Endodermal cell (in vitro differentiated cells): ENCODE measurements at regions not wholly inside any gene's neighbourhood (a gene's known extent, or its start where the extent isn't known, plus 50 kb on each side); places are given as distances from the start of the nearest gene placed in this dataset.
A peak's percentile ranks its signal among the peaks of the same experiment; 100 is the strongest.

Experiments used
- DNase-seq: peaks from one replicate; pipeline ENCODE4 v3.0.0-alpha.2; 2017
- H3K27ac ChIP-seq: 2 replicates; pipeline ENCODE4 v1.5.1; 2013; ENCODE audit warnings: mild to moderate bottlenecking, low read depth, low read length, moderate library complexity
- H3K27me3 ChIP-seq: 2 replicates; pipeline ENCODE4 v1.6.1; 2013; ENCODE audit warnings: mild to moderate bottlenecking, low read length, moderate library complexity; ENCODE audit not compliant: insufficient read depth, control insufficient read depth, poor library complexity, severe bottlenecking
- H3K36me3 ChIP-seq: 2 replicates; pipeline ENCODE4 v1.7.0; 2013; ENCODE audit warnings: mild to moderate bottlenecking, low read length, moderate library complexity; ENCODE audit not compliant: control insufficient read depth, insufficient read depth
- H3K4me1 ChIP-seq: one replicate; pipeline ENCODE4 v1.7.0; 2013; ENCODE audit warnings: low read length; ENCODE audit not compliant: control insufficient read depth, insufficient read depth
- H3K4me3 ChIP-seq: 2 replicates; pipeline ENCODE4 v1.5.1; 2013; ENCODE audit warnings: mild to moderate bottlenecking, low read length, moderate library complexity
- H3K9ac ChIP-seq: 2 replicates; pipeline ENCODE4 v1.6.1; 2013; ENCODE audit warnings: mild to moderate bottlenecking, low read length, moderate library complexity; ENCODE audit not compliant: poor library complexity, severe bottlenecking; ENCODE audit errors: extremely low read depth
- H3K9me3 ChIP-seq: 2 replicates; pipeline ENCODE4 v1.6.1; 2013; ENCODE audit warnings: mild to moderate bottlenecking, low read length, moderate library complexity; ENCODE audit not compliant: control insufficient read depth
- H3K27ac Mint-ChIP-seq: 2 replicates; pipeline ENCODE4 v1.8.0; 2020; ENCODE audit warnings: mixed read lengths
- H3K27me3 Mint-ChIP-seq: 2 replicates; pipeline ENCODE4 v1.8.0; 2021; ENCODE audit warnings: mild to moderate bottlenecking, mixed read lengths; ENCODE audit not compliant: insufficient read depth
- H3K36me3 Mint-ChIP-seq: 2 replicates; pipeline ENCODE4 v1.8.0; 2020; ENCODE audit warnings: low read depth, mixed read lengths
- H3K4me1 Mint-ChIP-seq: 2 replicates; pipeline ENCODE4 v1.8.0; 2020; ENCODE audit warnings: mixed read lengths
- H3K4me3 Mint-ChIP-seq: 2 replicates; pipeline ENCODE4 v1.8.0; 2020; ENCODE audit warnings: mild to moderate bottlenecking, moderate library complexity, mixed read lengths
- H3K9me3 Mint-ChIP-seq: 2 replicates; pipeline ENCODE4 v1.8.0; 2020; ENCODE audit warnings: mild to moderate bottlenecking, mixed read lengths
- CTCF ChIP-seq: fragments of 200-600 bp; sonication (generic); conservative IDR thresholded peaks from 2 replicates; pipeline ENCODE4 v1.5.0; 2021; ENCODE audit warnings: antibody characterized with exemption, mild to moderate bottlenecking
- WGBS, 2 experiments: methylation state at CpG; one replicate each; pipeline versions ENCODE4 v1.1.5 to v1.1.7; 2013; ENCODE audit warnings: missing lambda C conversion rate in 2 of 2, mixed read lengths in 1 of 2; ENCODE audit not compliant: insufficient coverage in 1 of 2, insufficient read length in 1 of 2; 5-methylcytosine and 5-hydroxymethylcytosine counted together

GRCh38 chr1:214127705-214128104 is 139.9 kb downstream of the PROX1 start:
- H3K27ac ChIP-seq, result no peak overlapping the region
- H3K36me3 ChIP-seq, result no peaks in the 10 kb centered on the region
- H3K9ac ChIP-seq, result no peak overlapping the region
- H3K27me3 Mint-ChIP-seq, result peaks cover 16% of the 10 kb centered on the region
- no peaks in the 10 kb centered on the region for H3K9me3 Mint-ChIP-seq
- peaks cover 26% of the 10 kb centered on the region for H3K4me1 Mint-ChIP-seq
- no peak overlapping the region for H3K4me3 Mint-ChIP-seq
- no peak overlapping the region for H3K27ac Mint-ChIP-seq
- WGBS, 2 experiments, result 97 to 100% methylated on average over 2 to 3 of the region's 4 CpGs
- H3K36me3 Mint-ChIP-seq, result no peaks in the 10 kb centered on the region
- TF ChIP-seq CTCF, result no peak
- H3K4me1 ChIP-seq, result peaks cover 7% of the 10 kb centered on the region
- no peaks in the 10 kb centered on the region for H3K27me3 ChIP-seq
- no peak overlapping the region for H3K4me3 ChIP-seq
- no peak for DNase-seq
- H3K9me3 ChIP-seq, result no peaks in the 10 kb centered on the region

- no peaks in the 10 kb centered on the region for H3K9me3 Mint-ChIP-seq
- no peak overlapping the region for H3K4me3 Mint-ChIP-seq
- H3K36me3 Mint-ChIP-seq, result no peaks in the 10 kb centered on the region
These were observed 145.1 kb upstream of the SMYD2 start for GRCh38 chr1:214135886-214136285.

GRCh38 chr1:214136324-214136919 is 144.5 kb upstream of the SMYD2 start:
- Histone ChIP-seq H3K27me3 (peaks cover 12% of the 10 kb centered on the region), H3K27ac (peak overlapping the region; percentile 13), H3K4me1 (peaks cover 7% of the 10 kb centered on the region), H3K4me3 (no peak overlapping the region), H3K9ac (no peak overlapping the region), H3K36me3 (no peaks in the 10 kb centered on the region), H3K9me3 (no peaks in the 10 kb centered on the region)
- no peak overlapping the region for H3K27ac Mint-ChIP-seq
- no peaks in the 10 kb centered on the region for H3K9me3 Mint-ChIP-seq
- no peaks in the 10 kb centered on the region for H3K36me3 Mint-ChIP-seq
- H3K4me3 Mint-ChIP-seq, result no peak overlapping the region
- peaks cover 7% of the 10 kb centered on the region for H3K4me1 Mint-ChIP-seq
- H3K27me3 Mint-ChIP-seq, result peaks cover 12% of the 10 kb centered on the region
- no peak for DNase-seq
- 92 to 100% methylated on average over 2 to 8 of the region's 8 CpGs for WGBS, 2 experiments
- TF ChIP-seq CTCF, result no peak

More at GRCh38 chr1:214135886-214136285, 145.1 kb upstream of the SMYD2 start:
- Histone ChIP-seq H3K36me3 (no peaks in the 10 kb centered on the region), H3K9me3 (no peaks in the 10 kb centered on the region), H3K9ac (no peak overlapping the region), H3K27ac (peak overlapping the region; percentile 13), H3K4me1 (peaks cover 7% of the 10 kb centered on the region), H3K27me3 (peaks cover 12% of the 10 kb centered on the region), H3K4me3 (no peak overlapping the region)
- Mint-ChIP-seq H3K27ac (no peak overlapping the region), H3K4me1 (peaks cover 5% of the 10 kb centered on the region), H3K27me3 (peaks cover 15% of the 10 kb centered on the region)
- peak; percentile 68 for DNase-seq
- WGBS, 2 experiments, result 91 to 100% methylated on average over 2 to 7 of the region's 7 CpGs
- no peak for TF ChIP-seq CTCF
